DND-41 (cell line): ENCODE measurements at regions not wholly inside any gene's neighbourhood (a gene's known extent, or its start where the extent isn't known, plus 50 kb on each side); places are given as distances from the start of the nearest gene placed in this dataset.

ENCODE experiments used
- ATAC-seq: fragments of 200-7000 bp; cut with Tn5 transposase; 3 replicates; pipeline ENCODE4 v1.9.1; 2021; ENCODE audit warnings: low read depth; ENCODE audit not compliant: insufficient read depth
- DNase-seq: peaks from one replicate; pipeline ENCODE4 v3.0.0-alpha.2; 2020
- H2AFZ ChIP-seq: 2 replicates; pipeline ENCODE4 v1.6.0; 2012; ENCODE audit warnings: low read depth, low read length
- H3K27ac ChIP-seq: 2 replicates; pipeline ENCODE4 v1.5.1; 2012; ENCODE audit warnings: low read length, inconsistent platforms
- H3K27me3 ChIP-seq: fragments of 200-600 bp; sonication (generic); 2 replicates; pipeline ENCODE4 v1.6.0; 2012; ENCODE audit warnings: low read length, mild to moderate bottlenecking, inconsistent platforms; ENCODE audit not compliant: insufficient read depth, poor library complexity
- H3K36me3 ChIP-seq: 2 replicates; pipeline ENCODE4 v1.5.1; 2012; ENCODE audit warnings: low read length, inconsistent platforms; ENCODE audit not compliant: insufficient read depth
- H3K4me1 ChIP-seq: 2 replicates; pipeline ENCODE4 v1.5.1; 2012; ENCODE audit warnings: mild to moderate bottlenecking, low read length; ENCODE audit not compliant: insufficient read depth
- H3K4me2 ChIP-seq: 2 replicates; pipeline ENCODE4 v1.6.0; 2012; ENCODE audit warnings: mild to moderate bottlenecking, moderate library complexity, low read length, inconsistent platforms; ENCODE audit not compliant: insufficient read depth
- H3K4me3 ChIP-seq, 2 experiments: fragments of 200-600 bp in 1 of 2; shearing (Covaris generic) in 1 of 2; 2 replicates each; pipeline ENCODE4 v1.5.1; 2012 to 2016; ENCODE audit warnings: inconsistent platforms in 2 of 2, low read length in 2 of 2, mild to moderate bottlenecking in 2 of 2, low read depth in 1 of 2, moderate library complexity in 1 of 2
- H3K79me2 ChIP-seq: 2 replicates; pipeline ENCODE4 v1.6.0; 2012; ENCODE audit warnings: low read length, inconsistent platforms; ENCODE audit not compliant: insufficient read depth
- H3K9ac ChIP-seq: 2 replicates; pipeline ENCODE4 v1.6.0; 2012; ENCODE audit warnings: low read depth, mild to moderate bottlenecking, inconsistent platforms, low read length, moderate library complexity
- H3K9me3 ChIP-seq: 2 replicates; pipeline ENCODE4 v1.5.1; 2012; ENCODE audit warnings: low read length, moderate library complexity, mild to moderate bottlenecking, inconsistent platforms; ENCODE audit not compliant: insufficient read depth, severe bottlenecking
- H4K20me1 ChIP-seq: 2 replicates; pipeline ENCODE4 v1.6.0; 2012; ENCODE audit warnings: low read length; ENCODE audit not compliant: insufficient read depth
- EZH2 ChIP-seq: IDR thresholded peaks from 3 replicates; pipeline ENCODE4 v1.6.1; 2012; ENCODE audit warnings: borderline replicate concordance, low read depth, mild to moderate bottlenecking, moderate library complexity, low read length, inconsistent platforms; ENCODE audit not compliant: severe bottlenecking
- TF ChIP-seq, protein P1 (sequence below): IDR thresholded peaks from 2 replicates; pipeline ENCODE4 v1.5.1; 2012; ENCODE audit warnings: borderline replicate concordance, low read length, moderate library complexity, mild to moderate bottlenecking; ENCODE audit not compliant: poor library complexity, severe bottlenecking; ENCODE audit errors: extremely low read depth

DNA sequence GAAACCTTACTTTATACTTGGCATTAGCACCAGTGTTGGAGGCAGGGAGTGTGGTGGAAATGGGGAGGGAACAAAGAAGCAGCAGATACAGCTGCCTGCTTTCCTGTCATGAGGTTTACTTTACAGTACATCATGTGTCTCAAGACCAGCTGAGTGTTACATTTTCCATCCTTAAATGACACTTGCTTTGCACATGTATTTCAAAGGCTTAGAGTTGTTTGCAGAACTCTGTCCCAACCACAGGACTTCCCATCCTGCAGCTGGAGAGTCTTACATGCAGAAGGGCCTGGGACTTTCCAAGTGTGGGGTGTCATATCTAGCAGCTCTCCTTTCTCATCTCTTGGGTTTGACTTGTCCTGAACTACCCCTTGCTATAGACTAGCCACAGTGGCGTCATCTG is 395.9 kb downstream of the DHX35 start:
- Histone ChIP-seq H3K36me3 (no peaks in the 10 kb centered on the region), H3K27me3 (no peaks in the 10 kb centered on the region), H3K4me1 (peaks cover 19% of the 10 kb centered on the region), H3K79me2 (no peaks in the 10 kb centered on the region), H4K20me1 (no peaks in the 10 kb centered on the region), H3K4me3 (no peak overlapping the region), H2AFZ (0 out of 2 replicates have a peak overlapping the region, but pooled peaks have one; percentile 9), H3K27ac (peak overlapping the region; percentile 56), H3K9ac (no peak overlapping the region), H3K4me2 (peak overlapping the region; percentile 10; the same call in 1 of the 2 replicates), H3K9me3 (no peaks in the 10 kb centered on the region)
- peak; percentile 42 for DNase-seq
- ATAC-seq = peak; percentile 88
- no peak for TF ChIP-seq EZH2
- TF ChIP-seq, protein P1, sequence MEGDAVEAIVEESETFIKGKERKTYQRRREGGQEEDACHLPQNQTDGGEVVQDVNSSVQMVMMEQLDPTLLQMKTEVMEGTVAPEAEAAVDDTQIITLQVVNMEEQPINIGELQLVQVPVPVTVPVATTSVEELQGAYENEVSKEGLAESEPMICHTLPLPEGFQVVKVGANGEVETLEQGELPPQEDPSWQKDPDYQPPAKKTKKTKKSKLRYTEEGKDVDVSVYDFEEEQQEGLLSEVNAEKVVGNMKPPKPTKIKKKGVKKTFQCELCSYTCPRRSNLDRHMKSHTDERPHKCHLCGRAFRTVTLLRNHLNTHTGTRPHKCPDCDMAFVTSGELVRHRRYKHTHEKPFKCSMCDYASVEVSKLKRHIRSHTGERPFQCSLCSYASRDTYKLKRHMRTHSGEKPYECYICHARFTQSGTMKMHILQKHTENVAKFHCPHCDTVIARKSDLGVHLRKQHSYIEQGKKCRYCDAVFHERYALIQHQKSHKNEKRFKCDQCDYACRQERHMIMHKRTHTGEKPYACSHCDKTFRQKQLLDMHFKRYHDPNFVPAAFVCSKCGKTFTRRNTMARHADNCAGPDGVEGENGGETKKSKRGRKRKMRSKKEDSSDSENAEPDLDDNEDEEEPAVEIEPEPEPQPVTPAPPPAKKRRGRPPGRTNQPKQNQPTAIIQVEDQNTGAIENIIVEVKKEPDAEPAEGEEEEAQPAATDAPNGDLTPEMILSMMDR = no peak

DNA sequence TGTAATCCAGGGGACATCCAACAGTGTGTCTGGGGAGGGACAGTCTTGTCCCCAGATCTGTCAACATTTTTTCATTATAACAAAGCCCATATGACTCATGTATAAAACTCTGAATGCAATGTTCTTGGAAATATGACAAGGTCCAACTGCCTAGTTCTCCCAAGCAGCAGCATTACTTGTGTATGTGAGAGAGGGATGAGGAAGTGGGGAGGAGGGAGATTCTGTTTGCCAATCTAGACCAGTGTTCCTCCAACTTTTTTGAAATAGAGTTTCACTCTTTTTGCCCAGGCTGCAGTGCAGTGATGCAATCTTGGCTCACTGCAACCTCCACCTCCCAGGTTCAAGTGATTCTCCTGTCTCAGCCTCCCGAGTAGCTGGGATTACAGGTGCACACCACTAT is 394.8 kb downstream of the DHX35 start:
- Histone ChIP-seq H3K79me2 (no peaks in the 10 kb centered on the region), H4K20me1 (no peaks in the 10 kb centered on the region), H3K27me3 (no peaks in the 10 kb centered on the region), H3K4me2 (no peak overlapping the region), H3K9ac (no peak overlapping the region), H3K27ac (no peak overlapping the region; the same call in 1 of the 2 replicates), H3K4me3 (no peak overlapping the region), H3K4me1 (peaks cover 19% of the 10 kb centered on the region), H3K9me3 (no peaks in the 10 kb centered on the region), H3K36me3 (no peaks in the 10 kb centered on the region), H2AFZ (no peak overlapping the region)
- DNase-seq (no peak), ATAC-seq (no peak)
- TF ChIP-seq, protein P1 = no peak
- no peak for TF ChIP-seq EZH2

DNA sequence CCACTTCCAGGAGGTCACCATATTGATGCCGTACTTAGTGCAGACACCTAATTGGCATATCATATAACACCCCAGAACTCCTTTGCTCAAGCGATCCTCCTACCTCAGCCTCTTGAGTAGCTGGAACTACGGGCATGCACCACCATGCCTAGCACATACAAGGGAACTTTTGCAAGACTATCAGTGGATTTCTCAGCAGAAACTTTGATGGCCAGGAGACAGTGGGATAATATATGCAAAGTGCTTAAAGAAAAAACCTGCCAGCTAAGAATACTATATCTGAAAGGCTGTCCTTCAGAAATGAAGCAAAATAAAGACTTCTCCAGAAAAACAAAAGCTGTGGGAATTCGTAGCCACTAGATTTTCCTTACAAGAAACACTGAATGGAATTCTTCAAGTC is 387.1 kb downstream of the DHX35 start:
- TF ChIP-seq, protein P1 = no peak
- no peak for TF ChIP-seq EZH2
- no peaks in the 10 kb centered on the region for H4K20me1 ChIP-seq

DNA sequence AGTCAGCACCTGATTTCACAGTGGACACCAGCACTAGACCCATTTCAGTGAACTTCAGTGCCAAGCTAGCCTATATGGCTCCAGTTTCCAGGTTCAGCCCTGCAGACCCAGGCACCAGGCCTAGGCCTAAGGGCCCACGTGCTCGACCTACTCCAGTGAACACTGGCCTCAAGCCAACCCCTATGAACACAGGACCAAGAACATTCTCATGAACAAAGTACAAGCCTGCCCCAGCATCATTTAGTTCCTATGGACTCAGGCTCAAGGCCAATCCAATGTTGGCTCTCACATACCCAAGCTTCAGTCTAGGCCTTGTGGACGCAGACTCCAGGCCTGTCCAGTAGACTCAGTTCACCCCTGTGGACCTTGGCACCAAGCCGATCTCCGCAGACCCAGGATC is 385.5 kb downstream of the DHX35 start:
- ATAC-seq = no peak
- Histone ChIP-seq H3K27ac (no peak overlapping the region), H3K9ac (no peak overlapping the region), H3K36me3 (no peaks in the 10 kb centered on the region), H3K9me3 (peaks cover 29% of the 10 kb centered on the region), H2AFZ (no peak overlapping the region), H3K27me3 (no peaks in the 10 kb centered on the region), H4K20me1 (no peaks in the 10 kb centered on the region), H3K4me1 (no peaks in the 10 kb centered on the region), H3K4me2 (no peak overlapping the region), H3K4me3 (no peak overlapping the region), H3K79me2 (no peaks in the 10 kb centered on the region)
- TF ChIP-seq EZH2 = no peak
- TF ChIP-seq, protein P1 = no peak
- DNase-seq = no peak

More for the DNA sequence above, 387.1 kb downstream of the DHX35 start:
- Histone ChIP-seq H3K4me3 (no peak overlapping the region), H3K4me1 (no peaks in the 10 kb centered on the region), H2AFZ (no peak overlapping the region), H3K27me3 (no peaks in the 10 kb centered on the region), H3K4me2 (no peak overlapping the region), H3K79me2 (no peaks in the 10 kb centered on the region), H3K27ac (no peak overlapping the region), H3K9ac (no peak overlapping the region), H3K9me3 (peaks cover 29% of the 10 kb centered on the region), H3K36me3 (no peaks in the 10 kb centered on the region)
- no peak for ATAC-seq
- no peak for DNase-seq
